IMR-90 (cell line): ENCODE measurements at regions not wholly inside any gene's neighbourhood (a gene's known extent, or its start where the extent isn't known, plus 50 kb on each side); places are given as distances from the start of the nearest gene placed in this dataset.

Source experiments
- ATAC-seq: fragments of 200-7000 bp; cut with Tn5 transposase; 2 replicates; pipeline ENCODE4 v1.9.1; 2020; ENCODE audit warnings: low read depth, mild to moderate bottlenecking, moderate library complexity
- BruUV-seq: library from RNA; stranded (reverse); fragments of 400-500 nt; replicated peaks from 2 replicates; lab custom pipeline; 2021; lab: Mats Ljungman, UMichigan
- CTCF ChIA-PET: fragments of 300-600 bp; formaldehyde crosslinking; extraction: SDS; loops from one replicate; lab custom pipeline; 2021; ENCODE audit warnings: antibody characterized with exemption; lab: Yijun Ruan, JAX
- POLR2A ChIA-PET: fragments of 300-600 bp; sonication (Branson Sonifier 250); formaldehyde crosslinking; loops from one replicate; lab custom pipeline; 2022; ENCODE audit warnings: antibody characterized with exemption; ENCODE audit not compliant: unreplicated experiment; lab: Charles Lee
- DNase-seq: peaks from one replicate; pipeline ENCODE4 v3.0.0; 2013
- H2AFZ ChIP-seq: replicated peaks from 2 replicates; pipeline ENCODE3; 2013; ENCODE audit warnings: low read length, mild to moderate bottlenecking; ENCODE audit not compliant: poor library complexity
- H2AK5ac ChIP-seq: 2 replicates; pipeline ENCODE4 v1.6.1; 2013; ENCODE audit warnings: low read depth, low read length, inconsistent platforms
- H2AK9ac ChIP-seq: replicated peaks from 2 replicates; pipeline ENCODE3; 2013; ENCODE audit warnings: mild to moderate bottlenecking, low read depth, low read length, moderate library complexity; ENCODE audit not compliant: poor library complexity
- H2BK120ac ChIP-seq: 2 replicates; pipeline ENCODE4 v1.6.1; 2013; ENCODE audit warnings: low read depth, low read length, inconsistent platforms
- H2BK15ac ChIP-seq: 3 replicates; pipeline ENCODE4 v1.6.1; 2013; ENCODE audit warnings: low read depth, low read length, inconsistent platforms
- H2BK20ac ChIP-seq: 2 replicates; pipeline ENCODE4 v1.6.1; 2013; ENCODE audit warnings: low read depth, mild to moderate bottlenecking, inconsistent platforms, low read length, moderate library complexity
- H2BK5ac ChIP-seq: 2 replicates; pipeline ENCODE4 v1.6.1; 2013; ENCODE audit warnings: mild to moderate bottlenecking, low read depth, low read length, inconsistent platforms; ENCODE audit not compliant: poor library complexity, severe bottlenecking
- H3K14ac ChIP-seq: replicated peaks from 2 replicates; pipeline ENCODE4 v1.6.1; 2013; ENCODE audit warnings: low read depth, low read length, inconsistent platforms
- H3K18ac ChIP-seq: 2 replicates; pipeline ENCODE4 v1.6.1; 2013; ENCODE audit warnings: low read depth, low read length, control low read depth
- H3K23ac ChIP-seq: 2 replicates; pipeline ENCODE4 v1.6.1; 2013; ENCODE audit warnings: low read depth, low read length, inconsistent platforms
- H3K27ac ChIP-seq: 2 replicates; pipeline ENCODE4 v1.5.1; 2013; ENCODE audit warnings: mild to moderate bottlenecking, control low read depth, low read length; ENCODE audit not compliant: insufficient read depth
- H3K27me3 ChIP-seq: 2 replicates; pipeline ENCODE4 v1.6.1; 2013; ENCODE audit warnings: low read length; ENCODE audit not compliant: control insufficient read depth, insufficient read depth
- H3K36me3 ChIP-seq: 2 replicates; pipeline ENCODE4 v1.6.1; 2013; ENCODE audit warnings: low read length, mixed read lengths; ENCODE audit not compliant: control insufficient read depth, insufficient read depth
- H3K4ac ChIP-seq: 2 replicates; pipeline ENCODE4 v1.6.1; 2013; ENCODE audit warnings: low read depth, low read length, inconsistent platforms
- H3K4me1 ChIP-seq: 2 replicates; pipeline ENCODE4 v1.6.1; 2013; ENCODE audit warnings: low read length, mixed read lengths; ENCODE audit not compliant: control insufficient read depth, insufficient read depth
- H3K4me2 ChIP-seq: 2 replicates; pipeline ENCODE4 v1.6.1; 2013; ENCODE audit warnings: low read depth, mild to moderate bottlenecking, control low read depth, low read length, moderate library complexity
- H3K4me3 ChIP-seq: 2 replicates; pipeline ENCODE4 v1.5.1; 2013; ENCODE audit warnings: low read depth, mild to moderate bottlenecking, control low read depth, low read length, moderate library complexity; ENCODE audit not compliant: insufficient read depth
- H3K56ac ChIP-seq: 2 replicates; pipeline ENCODE4 v1.6.1; 2013; ENCODE audit warnings: low read length, inconsistent platforms; ENCODE audit not compliant: insufficient read depth; ENCODE audit errors: extremely low read depth
- H3K79me1 ChIP-seq, 2 experiments: 2 replicates each; pipeline ENCODE4 v1.6.1; 2013; ENCODE audit warnings: low read length in 2 of 2, inconsistent platforms in 1 of 2, low read depth in 1 of 2
- H3K9ac ChIP-seq: 2 replicates; pipeline ENCODE4 v1.6.1; 2013; ENCODE audit warnings: low read depth, low read length, control low read depth
- H3K9me1 ChIP-seq: 2 replicates; pipeline ENCODE4 v1.6.1; 2013; ENCODE audit warnings: low read length, inconsistent platforms; ENCODE audit not compliant: insufficient read depth
- H3K9me3 ChIP-seq: 2 replicates; pipeline ENCODE4 v1.6.1; 2013; ENCODE audit warnings: low read length; ENCODE audit not compliant: control insufficient read depth, insufficient read depth
- H4K20me1 ChIP-seq: 2 replicates; pipeline ENCODE4 v1.6.1; 2013; ENCODE audit warnings: low read length, inconsistent platforms; ENCODE audit not compliant: insufficient read depth
- H4K5ac ChIP-seq: 2 replicates; pipeline ENCODE4 v1.6.1; 2013; ENCODE audit warnings: mild to moderate bottlenecking, low read depth, low read length, control low read depth
- H4K8ac ChIP-seq, 2 experiments: 2 replicates each; pipeline ENCODE4 v1.6.1; 2013; ENCODE audit warnings: low read depth in 2 of 2, low read length in 2 of 2, control low read depth in 1 of 2, inconsistent platforms in 1 of 2
- H4K91ac ChIP-seq: 2 replicates; pipeline ENCODE4 v1.6.1; 2013; ENCODE audit warnings: low read depth, low read length, inconsistent platforms; ENCODE audit not compliant: insufficient read depth
- CEBPB ChIP-seq: IDR thresholded peaks from 2 replicates; pipeline ENCODE4 v1.6.1; 2012; ENCODE audit warnings: low read depth, low read length, improper control_type of control experiment
- CTCF ChIP-seq: conservative IDR thresholded peaks from 2 replicates; pipeline ENCODE4 v1.5.1; 2012; ENCODE audit warnings: mild to moderate bottlenecking, low read depth, low read length, improper control_type of control experiment
- FOS ChIP-seq: fragments of 150-350 bp; IDR thresholded peaks from 2 replicates; pipeline ENCODE4 v1.6.1; 2016; ENCODE audit warnings: low read depth, low read length
- MAFK ChIP-seq: IDR thresholded peaks from 2 replicates; pipeline ENCODE4 v1.6.1; 2012; ENCODE audit warnings: low read depth, low read length, improper control_type of control experiment
- MAZ ChIP-seq: IDR thresholded peaks from 2 replicates; pipeline ENCODE4 v1.6.1; 2012; ENCODE audit warnings: low read depth, mild to moderate bottlenecking, low read length, improper control_type of control experiment, moderate library complexity, borderline replicate concordance
- MXI1 ChIP-seq: IDR thresholded peaks from 2 replicates; pipeline ENCODE4 v1.6.1; 2012; ENCODE audit warnings: low read depth, mild to moderate bottlenecking, low read length, moderate library complexity, borderline replicate concordance
- RFX5 ChIP-seq: IDR thresholded peaks from 2 replicates; pipeline ENCODE4 v1.8.0; 2012; ENCODE audit warnings: low read depth, mild to moderate bottlenecking, low read length, moderate library complexity
- WGBS, 2 experiments: methylation state at CpG; one replicate each; pipeline versions ENCODE4 v1.1.5 to v1.1.7; 2013; ENCODE audit warnings: missing lambda C conversion rate in 2 of 2; ENCODE audit not compliant: insufficient read length in 1 of 2; ENCODE audit errors: extremely low coverage in 2 of 2; 5-methylcytosine and 5-hydroxymethylcytosine counted together
- dilution Hi-C: fragments of 300-500 bp; cut with HindIII; formaldehyde crosslinking; loops from one replicate; pipeline ENCODE4 v1.14.3; 2018; ENCODE audit warnings: low sequenced_read_pairs; ENCODE audit not compliant: unreplicated experiment
- in situ Hi-C: fragments of 300-500 bp; cut with MboI; formaldehyde crosslinking; loops from 3 replicates; pipeline ENCODE4 v1.14.3; 2019; ENCODE audit warnings: low sequenced_read_pairs, inconsistent platforms, mixed read lengths
- intact Hi-C: fragments of 100-400 bp; cut with micrococcal nuclease; formaldehyde crosslinking; loops from 2 replicates; pipeline ENCODE4 v1.10.0; 2022

- H3K23ac ChIP-seq = no peak overlapping the region
- no peaks in the 10 kb centered on the region for H3K4me1 ChIP-seq
- H3K27me3 ChIP-seq = no peaks in the 10 kb centered on the region
- H3K4me3 ChIP-seq = no peak overlapping the region
- no peak for ATAC-seq
- H3K27ac ChIP-seq = no peak overlapping the region
- no peak overlapping the region for H2BK20ac ChIP-seq
- ChIA-PET POLR2A (no interaction called here), CTCF (no interaction called here)
- no peaks in the 10 kb centered on the region for H3K36me3 ChIP-seq
- no peak overlapping the region for H3K14ac ChIP-seq
- intact Hi-C loops (no loop called here), dilution Hi-C loops (no loop called here), in situ Hi-C loops (no loop called here)
- WGBS, 2 experiments = no CpG with 5 or more reads among the region's 7 CpGs
- no peaks in the 10 kb centered on the region for H3K79me1 ChIP-seq
- BruUV-seq = no TSS peak
- H2AFZ ChIP-seq = no peak overlapping the region
- H3K56ac ChIP-seq = no peak overlapping the region
- no peak overlapping the region for H2BK15ac ChIP-seq
- H2BK120ac ChIP-seq = no peak overlapping the region
- H4K5ac ChIP-seq = no peak overlapping the region
- no peaks in the 10 kb centered on the region for H4K20me1 ChIP-seq
- H2AK5ac ChIP-seq = no peak overlapping the region
- no peak overlapping the region for H2AK9ac ChIP-seq
- no peak for DNase-seq
- H3K4me2 ChIP-seq = no peak overlapping the region
- H3K9ac ChIP-seq = no peak overlapping the region
- no peak overlapping the region for H4K8ac ChIP-seq
- H3K4ac ChIP-seq = no peak overlapping the region
- H3K9me3 ChIP-seq = no peaks in the 10 kb centered on the region
- no peak overlapping the region for H4K91ac ChIP-seq
- TF ChIP-seq FOS (no peak), CEBPB (no peak), MAFK (no peak), RFX5 (no peak), MXI1 (no peak), MAZ (no peak), CTCF (no peak)
- no peaks in the 10 kb centered on the region for H3K9me1 ChIP-seq
- no peak overlapping the region for H2BK5ac ChIP-seq
- H3K18ac ChIP-seq = no peak overlapping the region
Measured at GRCh38 chr9:80440724-80441123, 869.0 kb downstream of the TLE4 start.
